ENCODE measurements at regions not wholly inside any gene's neighbourhood (a gene's known extent, or its start where the extent isn't known, plus 50 kb on each side); places are given as distances from the start of the nearest gene placed in this dataset.

- Mint-ChIP-seq H3K36me3 (ENCODE audit: low read depth) (peaks cover 15% of the 10 kb centered on the region), H3K27me3 (no peaks in the 10 kb centered on the region), H3K9me3 (peaks cover 18% of the 10 kb centered on the region), H3K27ac (no peak overlapping the region), H3K4me1 (peaks cover 12% of the 10 kb centered on the region), H3K4me3 (no peak overlapping the region)
- CTCF ChIA-PET = no interaction called here
- no peak for DNase-seq
- POLR2A ChIA-PET = no interaction called here
These were observed 135.9 kb downstream of the DUSP6 start for GRCh38 chr12:89216211-89216952.

DNA sequence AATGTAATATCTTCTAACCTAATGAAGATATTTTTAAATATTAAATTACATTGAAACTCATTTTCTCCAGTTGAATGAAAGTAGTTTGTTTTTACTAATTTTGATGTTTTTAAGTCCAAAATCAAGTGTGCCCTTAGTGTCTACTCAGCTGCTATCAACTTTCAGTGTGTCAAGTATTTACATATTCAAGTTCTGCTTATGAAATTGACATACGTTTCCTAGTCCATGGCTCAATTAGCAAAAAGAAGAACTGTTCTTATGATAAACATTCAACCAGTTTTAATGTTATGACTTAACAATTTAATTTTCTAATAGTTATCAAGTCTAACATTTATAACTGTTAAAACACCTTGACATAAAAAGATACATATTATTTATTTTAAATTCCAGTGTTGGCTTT is 137.1 kb downstream of the DUSP6 start:
- H3K4me1 Mint-ChIP-seq = peaks cover 18% of the 10 kb centered on the region
- H3K9me3 Mint-ChIP-seq = peaks cover 12% of the 10 kb centered on the region
- ChIA-PET CTCF (no interaction called here), POLR2A (no interaction called here)
- peaks cover 8% of the 10 kb centered on the region for H3K36me3 Mint-ChIP-seq (ENCODE audit: low read depth)
- DNase-seq = no peak
- no peaks in the 10 kb centered on the region for H3K27me3 Mint-ChIP-seq
- no peak overlapping the region for H3K4me3 Mint-ChIP-seq
- H3K27ac Mint-ChIP-seq = no peak overlapping the region

DNA sequence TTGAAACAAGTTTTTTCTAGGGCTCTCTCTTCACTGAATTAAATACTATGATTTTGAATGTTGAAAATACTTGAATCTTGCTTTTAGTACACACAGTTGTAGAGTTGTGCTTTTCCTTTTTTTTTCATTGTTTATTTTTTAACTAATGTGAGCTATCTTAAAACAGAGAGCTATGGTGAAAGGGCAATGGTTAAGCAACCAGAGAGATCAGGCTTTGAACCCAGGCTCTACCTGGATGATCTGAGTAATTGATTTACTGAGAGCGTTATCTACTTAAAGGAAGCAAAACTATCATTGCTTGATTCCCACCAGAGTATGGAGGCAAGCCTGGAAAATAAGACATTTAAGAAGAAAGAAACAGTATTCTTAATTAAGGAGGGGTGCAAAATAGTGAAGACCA is 138.6 kb downstream of the DUSP6 start:
- Mint-ChIP-seq H3K4me1 (peaks cover 20% of the 10 kb centered on the region), H3K9me3 (peaks cover 4% of the 10 kb centered on the region), H3K27me3 (no peaks in the 10 kb centered on the region), H3K27ac (no peak overlapping the region), H3K4me3 (no peak overlapping the region), H3K36me3 (ENCODE audit: low read depth) (peaks cover 5% of the 10 kb centered on the region)
- no peak for DNase-seq
- ChIA-PET POLR2A (no interaction called here), CTCF (no interaction called here)

DNA sequence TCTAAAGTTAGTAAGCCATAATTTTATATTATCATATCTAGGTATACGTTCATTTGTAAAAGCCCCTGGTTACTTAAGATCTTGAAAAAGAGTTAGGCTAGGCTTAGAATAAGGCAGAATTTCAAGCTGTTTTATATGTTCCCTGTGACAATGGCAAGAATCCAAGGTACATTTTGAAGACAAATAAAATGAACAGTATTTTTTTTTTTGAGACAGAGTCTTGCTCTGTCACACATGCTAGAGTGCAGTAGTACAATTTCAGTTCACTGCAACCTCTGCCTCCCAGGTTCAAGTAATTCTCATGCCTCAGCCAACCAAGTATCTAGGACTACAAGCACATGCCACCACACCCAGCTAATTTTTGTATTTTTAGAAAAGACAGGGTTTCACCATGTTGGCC is 139.2 kb downstream of the DUSP6 start:
- CTCF ChIA-PET = no interaction called here
- Mint-ChIP-seq H3K36me3 (ENCODE audit: low read depth) (peaks cover 3% of the 10 kb centered on the region), H3K9me3 (no peaks in the 10 kb centered on the region), H3K27ac (no peak overlapping the region), H3K4me1 (peaks cover 20% of the 10 kb centered on the region), H3K4me3 (no peak overlapping the region), H3K27me3 (no peaks in the 10 kb centered on the region)
- POLR2A ChIA-PET = no interaction called here
- no peak for DNase-seq

GRCh38 chr12:89212339-89212771 is 139.9 kb downstream of the DUSP6 start:
- ChIA-PET CTCF (no interaction called here), POLR2A (no interaction called here)
- H3K27me3 Mint-ChIP-seq = no peaks in the 10 kb centered on the region
- peaks cover 6% of the 10 kb centered on the region for H3K36me3 Mint-ChIP-seq (ENCODE audit: low read depth)
- no peaks in the 10 kb centered on the region for H3K9me3 Mint-ChIP-seq
- no peak overlapping the region for H3K4me3 Mint-ChIP-seq
- no peak overlapping the region for H3K27ac Mint-ChIP-seq
- peaks cover 20% of the 10 kb centered on the region for H3K4me1 Mint-ChIP-seq
- no peak for DNase-seq

DNA sequence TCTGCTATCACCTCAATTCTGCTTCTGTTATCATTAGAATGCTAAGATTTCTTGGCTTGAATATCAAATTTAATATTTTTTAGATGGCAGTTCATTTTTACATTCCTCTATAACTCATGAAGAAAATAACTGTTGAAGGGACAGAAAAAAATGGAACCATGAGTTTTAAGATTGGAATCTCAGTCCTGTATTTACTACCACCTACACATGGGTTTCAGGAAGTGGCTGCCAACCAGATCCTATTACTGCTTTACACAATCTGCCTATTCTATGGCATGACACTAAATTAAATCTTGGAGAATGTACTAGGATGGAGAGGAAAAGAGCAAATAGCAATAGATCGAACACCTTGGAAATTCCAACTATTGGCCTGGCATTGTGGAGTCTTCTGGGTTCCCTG is 140.8 kb downstream of the DUSP6 start:
- Mint-ChIP-seq H3K4me1 (peaks cover 24% of the 10 kb centered on the region), H3K9me3 (no peaks in the 10 kb centered on the region), H3K36me3 (ENCODE audit: low read depth) (peaks cover 3% of the 10 kb centered on the region), H3K4me3 (no peak overlapping the region), H3K27ac (no peak overlapping the region), H3K27me3 (no peaks in the 10 kb centered on the region)
- ChIA-PET POLR2A (no interaction called here), CTCF (no interaction called here)
- no peak for DNase-seq

DNA sequence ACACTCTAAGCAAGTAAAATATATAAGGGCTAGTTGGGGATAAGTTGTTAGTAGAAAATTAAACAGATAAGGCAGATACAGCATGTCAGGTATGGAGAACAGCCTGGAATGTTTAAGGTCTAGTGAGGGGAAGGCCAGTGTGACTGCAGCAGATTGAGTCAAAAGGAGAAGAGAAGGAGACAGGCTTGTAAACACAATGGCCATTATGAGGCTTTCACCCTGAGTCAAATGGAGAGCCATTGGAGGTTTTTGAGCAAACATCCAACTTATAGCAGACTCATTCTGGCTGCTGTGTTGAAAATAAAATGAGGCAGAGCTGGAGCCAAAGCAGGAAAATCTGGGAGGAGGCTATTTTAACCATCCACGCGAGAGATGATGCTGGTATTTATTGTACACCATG is 142.0 kb downstream of the DUSP6 start:
- Mint-ChIP-seq H3K27me3 (no peaks in the 10 kb centered on the region), H3K9me3 (no peaks in the 10 kb centered on the region), H3K27ac (no peak overlapping the region), H3K4me3 (no peak overlapping the region), H3K4me1 (peaks cover 30% of the 10 kb centered on the region), H3K36me3 (ENCODE audit: low read depth) (peaks cover 3% of the 10 kb centered on the region)
- no peak for DNase-seq
- ChIA-PET CTCF (no interaction called here), POLR2A (interaction anchor here (0.6 kb wide), 1 partner anchor 172 kb away, joined by 4 read pairs; no protein-coding TSS in a partner anchor)

DNA sequence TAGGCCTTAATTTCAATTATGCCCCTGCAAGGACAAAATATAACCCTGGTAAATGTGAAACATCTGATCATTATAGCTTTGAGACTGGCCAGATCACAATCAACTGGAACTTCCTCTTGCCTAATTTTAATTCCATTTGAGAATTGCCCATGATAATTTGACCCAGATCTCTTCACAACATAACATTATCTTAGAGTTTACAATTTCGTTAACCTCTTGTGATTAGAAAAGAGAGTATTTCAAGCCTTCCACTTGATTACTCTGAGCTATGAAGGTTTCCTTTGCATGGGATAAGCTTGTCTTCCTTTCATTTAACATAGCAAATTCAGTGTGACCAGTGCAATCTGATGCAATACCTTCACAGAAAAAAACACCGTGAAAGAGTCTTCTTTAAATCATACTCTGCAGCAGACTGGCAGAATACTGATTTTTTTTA is 143.6 kb downstream of the DUSP6 start:
- CTCF ChIA-PET = no interaction called here
- H3K4me3 Mint-ChIP-seq = no peak overlapping the region
- POLR2A ChIA-PET = interaction anchor here (1.2 kb wide), 1 partner anchor 37 kb away, joined by 3 read pairs; no protein-coding TSS in a partner anchor
- no peaks in the 10 kb centered on the region for H3K9me3 Mint-ChIP-seq
- H3K36me3 Mint-ChIP-seq (ENCODE audit: low read depth) = peaks cover 6% of the 10 kb centered on the region
- no peak overlapping the region for H3K27ac Mint-ChIP-seq
- H3K27me3 Mint-ChIP-seq = no peaks in the 10 kb centered on the region
- no peak for DNase-seq
- H3K4me1 Mint-ChIP-seq = peaks cover 30% of the 10 kb centered on the region

DNA sequence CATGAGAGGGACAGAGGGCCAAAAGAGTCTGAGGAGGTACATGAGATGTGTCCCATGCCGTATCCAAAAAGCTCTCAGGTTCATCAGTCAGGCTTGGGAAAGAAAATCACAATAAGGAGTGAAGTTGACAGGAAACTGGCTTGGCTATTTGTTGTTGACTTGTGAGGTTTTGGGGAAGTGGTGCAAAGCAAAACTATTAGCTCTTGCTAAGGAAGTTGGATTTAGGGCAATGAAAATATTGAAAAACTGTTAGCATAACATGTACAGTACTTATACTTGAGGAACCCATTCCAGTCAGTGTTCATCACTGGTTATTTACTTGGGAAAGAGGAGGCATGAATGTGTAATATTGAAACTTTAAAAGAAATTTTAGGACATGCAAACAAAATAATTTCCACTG is 145.9 kb downstream of the DUSP6 start:
- CTCF ChIA-PET = interaction anchor here (1.8 kb wide), 1 partner anchor 38 kb away, joined by 4 read pairs; no protein-coding TSS in a partner anchor
- H3K4me3 Mint-ChIP-seq = no peak overlapping the region
- POLR2A ChIA-PET = interaction anchor here (1.2 kb wide), 1 partner anchor 37 kb away, joined by 4 read pairs; no protein-coding TSS in a partner anchor
- peaks cover 3% of the 10 kb centered on the region for H3K9me3 Mint-ChIP-seq
- no peak for DNase-seq
- peaks cover 22% of the 10 kb centered on the region for H3K4me1 Mint-ChIP-seq
- H3K27me3 Mint-ChIP-seq = no peaks in the 10 kb centered on the region
- peaks cover 13% of the 10 kb centered on the region for H3K36me3 Mint-ChIP-seq (ENCODE audit: low read depth)
- H3K27ac Mint-ChIP-seq = no peak overlapping the region

DNA sequence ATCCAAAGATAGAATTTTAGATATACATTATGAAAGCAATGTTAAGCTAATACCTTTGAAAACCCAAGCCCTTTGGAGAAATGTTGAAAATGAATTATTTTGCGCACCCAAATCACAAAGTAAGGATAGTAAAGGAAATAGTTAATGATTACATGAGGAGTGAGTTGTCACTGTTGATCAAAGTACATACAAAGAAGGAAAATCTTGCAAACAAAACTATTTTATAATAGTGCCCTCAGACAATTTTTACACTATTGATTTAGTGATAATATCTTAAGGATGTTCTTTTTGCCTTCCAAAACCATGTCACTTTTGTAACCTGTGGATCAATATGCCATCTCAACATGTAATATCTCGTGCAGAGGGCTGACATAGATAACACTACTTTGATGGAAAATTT is 146.8 kb downstream of the DUSP6 start:
- H3K4me3 Mint-ChIP-seq = no peak overlapping the region
- peaks cover 18% of the 10 kb centered on the region for H3K4me1 Mint-ChIP-seq

GRCh38 chr12:89203144-89203543 is 149.2 kb downstream of the DUSP6 start:
- no peak for DNase-seq
- peaks cover 18% of the 10 kb centered on the region for H3K4me1 Mint-ChIP-seq
- H3K4me3 Mint-ChIP-seq = no peak overlapping the region
- peaks cover 13% of the 10 kb centered on the region for H3K36me3 Mint-ChIP-seq (ENCODE audit: low read depth)
- H3K27me3 Mint-ChIP-seq = no peaks in the 10 kb centered on the region
- peaks cover 8% of the 10 kb centered on the region for H3K9me3 Mint-ChIP-seq
- H3K27ac Mint-ChIP-seq = no peak overlapping the region
- ChIA-PET CTCF (no interaction called here), POLR2A (interaction anchor here (0.9 kb wide), 1 partner anchor 34 kb away, joined by 3 read pairs; no protein-coding TSS in a partner anchor)

More for the DNA sequence above, 146.8 kb downstream of the DUSP6 start:
- ChIA-PET POLR2A (interaction anchor here (1.2 kb wide), 1 partner anchor 38 kb away, joined by 4 read pairs; no protein-coding TSS in a partner anchor), CTCF (no interaction called here)
- peaks cover 13% of the 10 kb centered on the region for H3K36me3 Mint-ChIP-seq (ENCODE audit: low read depth)
- H3K27me3 Mint-ChIP-seq = no peaks in the 10 kb centered on the region
- DNase-seq = no peak
- no peak overlapping the region for H3K27ac Mint-ChIP-seq
- H3K9me3 Mint-ChIP-seq = peaks cover 3% of the 10 kb centered on the region

DNA sequence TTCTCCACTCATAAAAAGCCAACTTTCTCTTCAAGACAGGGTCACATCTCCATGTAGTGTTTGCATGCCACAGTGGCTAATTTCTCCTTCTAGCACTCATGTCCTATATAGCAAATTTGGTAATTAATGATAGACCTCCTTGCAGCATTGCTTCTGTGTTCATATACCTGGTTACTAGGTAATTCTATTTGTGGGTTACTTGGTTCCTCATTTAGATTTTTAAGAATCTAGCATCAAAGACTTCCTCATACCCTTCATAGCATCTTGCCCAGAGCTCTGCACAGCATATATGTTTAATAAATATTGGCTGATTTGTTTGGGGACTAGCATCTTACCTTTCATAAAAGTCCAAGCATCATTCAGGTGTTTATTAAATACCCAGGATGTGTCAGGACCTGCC is 152.1 kb downstream of the DUSP6 start:
- CTCF ChIA-PET = no interaction called here
- H3K4me3 Mint-ChIP-seq = no peak overlapping the region
- no peak overlapping the region for H3K27ac Mint-ChIP-seq
- peaks cover 14% of the 10 kb centered on the region for H3K36me3 Mint-ChIP-seq (ENCODE audit: low read depth)
- peaks cover 16% of the 10 kb centered on the region for H3K9me3 Mint-ChIP-seq
- no peak for DNase-seq
- POLR2A ChIA-PET = no interaction called here
- H3K27me3 Mint-ChIP-seq = no peaks in the 10 kb centered on the region
- H3K4me1 Mint-ChIP-seq = peaks cover 8% of the 10 kb centered on the region

DNA sequence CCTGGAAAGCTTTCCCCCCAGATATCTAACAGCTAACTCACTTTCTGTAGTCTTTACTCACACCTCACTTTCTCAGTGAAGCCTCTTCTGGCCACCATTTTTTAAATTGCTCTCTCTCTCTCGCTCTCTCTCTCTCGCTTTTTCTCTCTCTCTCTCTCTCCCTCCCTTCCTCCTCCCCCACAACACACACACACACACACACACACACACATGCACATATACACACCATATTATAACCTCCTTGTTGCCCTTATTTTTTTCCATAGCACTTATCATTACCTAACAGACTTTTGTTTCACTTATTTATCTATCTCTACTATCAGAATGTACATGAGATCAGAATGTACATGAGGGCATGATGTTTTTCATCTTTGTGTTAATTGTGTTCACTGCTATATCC is 156.8 kb downstream of the DUSP6 start:
- peaks cover 8% of the 10 kb centered on the region for H3K36me3 Mint-ChIP-seq (ENCODE audit: low read depth)
- ChIA-PET CTCF (no interaction called here), POLR2A (no interaction called here)
- no peaks in the 10 kb centered on the region for H3K27me3 Mint-ChIP-seq
- no peak overlapping the region for H3K27ac Mint-ChIP-seq
- peaks cover 5% of the 10 kb centered on the region for H3K4me1 Mint-ChIP-seq
- H3K9me3 Mint-ChIP-seq = peaks cover 16% of the 10 kb centered on the region
- H3K4me3 Mint-ChIP-seq = no peak overlapping the region
- no peak for DNase-seq

GRCh38 chr12:89194683-89195082 is 157.6 kb downstream of the DUSP6 start:
- H3K9me3 Mint-ChIP-seq = peaks cover 15% of the 10 kb centered on the region
- POLR2A ChIA-PET = interaction anchor here (1.9 to 2.8 kb wide), 2 partner anchors 14 to 157 kb away, joined by 5 to 12 read pairs; partner anchors contain the start of gene DUSP6
- CTCF ChIA-PET = no interaction called here
- no peak overlapping the region for H3K27ac Mint-ChIP-seq
- H3K4me1 Mint-ChIP-seq = peaks cover 5% of the 10 kb centered on the region
- no peaks in the 10 kb centered on the region for H3K27me3 Mint-ChIP-seq
- H3K4me3 Mint-ChIP-seq = no peak overlapping the region
- peaks cover 8% of the 10 kb centered on the region for H3K36me3 Mint-ChIP-seq (ENCODE audit: low read depth)
- no peak for DNase-seq

Measured in activated CD4-positive, alpha-beta memory T cell treated with anti-CD3 and anti-CD28 coated beads, Interleukin-2, amount 10 ng/mL, durations not matched to agents 7 days and 5 days (primary cell).